Right lobe of liver (tissue), 6 donors: ENCODE measurements at regions not wholly inside any gene's neighbourhood (a gene's known extent, or its start where the extent isn't known, plus 50 kb on each side); places are given as distances from the start of the nearest gene placed in this dataset.

Source experiments
- ATAC-seq, 4 donors: fragments of 200-7000 bp; cut with Tn5 transposase; one replicate each; pipeline ENCODE4 v1.9.1; 2020; ENCODE audit warnings: mild to moderate bottlenecking in 4 of 4, moderate library complexity in 4 of 4
- DNase-seq, 3 donors: peaks; one replicate each; pipeline ENCODE4 v3.0.0-alpha.2; 2020
- H3K27ac ChIP-seq, 3 donors: fragments of 200-600 bp; one replicate each; pipeline ENCODE4 v1.8.0; 2022
- H3K27me3 ChIP-seq, 2 donors: fragments of 200-600 bp; one replicate each; pipeline ENCODE4 v1.8.0; 2022
- H3K36me3 ChIP-seq, 4 donors: fragments of 200-600 bp; sonication (generic) in 1 of 4; one replicate each; pipeline versions ENCODE4 v1.5.1 to v1.8.0; 2017 to 2022; ENCODE audit warnings: control low read depth in 1 of 4
- H3K4me1 ChIP-seq, 4 donors: fragments of 200-600 bp; sonication (generic) in 1 of 4; one replicate each; pipeline versions ENCODE4 v1.5.1 to v1.8.0; 2017 to 2022; ENCODE audit warnings: control low read depth in 1 of 4
- H3K4me3 ChIP-seq, 3 donors: fragments of 200-600 bp; one replicate each; pipeline ENCODE4 v1.8.0; 2022
- H3K9me3 ChIP-seq, 4 donors: fragments of 200-600 bp; sonication (generic) in 1 of 4; one replicate each; pipeline versions ENCODE4 v1.5.1 to v1.8.0; 2017 to 2022; ENCODE audit warnings: control low read depth in 1 of 4
- POLR2A ChIP-seq: fragments of 450-650 bp; IDR thresholded peaks from one replicate; pipeline ENCODE4 v1.6.1; 2017; ENCODE audit warnings: antibody characterized with exemption, mild to moderate bottlenecking
- WGBS: methylation state at CpG from one replicate; pipeline ENCODE4 v1.1.6; 2018; ENCODE audit warnings: low coverage, low lambda C conversion rate; ENCODE audit not compliant: insufficient coverage; ENCODE audit errors: missing lambda C conversion rate; 5-methylcytosine and 5-hydroxymethylcytosine counted together
- intact Hi-C, 2 donors: fragments of 100-400 bp; cut with DNase I; formaldehyde crosslinking; loops; one replicate each; pipeline versions ENCODE4 v1.11.2 to v1.14.1; 2022
- TF ChIP-seq, protein P1 (sequence below), 4 donors: fragments of 200-600 bp in 3 of 4; fragments of 450-650 bp in 1 of 4; IDR thresholded peaks; one replicate each; pipeline versions ENCODE4 v1.5.1 to v1.8.0; 2016 to 2022; ENCODE audit warnings: antibody characterized with exemption in 4 of 4, mild to moderate bottlenecking in 2 of 4
- donor health status: DM: no; HTN: yes; CAD: no.
- donor health status: DM: no; HTN: no; CAD: no.
- donor health status: DM: no; HTN: no; CAD: no.
- donor health status: DM: no; HTN: yes; CAD: no.
- donor health status: DM: no; HTN: yes; CAD: no.

DNA sequence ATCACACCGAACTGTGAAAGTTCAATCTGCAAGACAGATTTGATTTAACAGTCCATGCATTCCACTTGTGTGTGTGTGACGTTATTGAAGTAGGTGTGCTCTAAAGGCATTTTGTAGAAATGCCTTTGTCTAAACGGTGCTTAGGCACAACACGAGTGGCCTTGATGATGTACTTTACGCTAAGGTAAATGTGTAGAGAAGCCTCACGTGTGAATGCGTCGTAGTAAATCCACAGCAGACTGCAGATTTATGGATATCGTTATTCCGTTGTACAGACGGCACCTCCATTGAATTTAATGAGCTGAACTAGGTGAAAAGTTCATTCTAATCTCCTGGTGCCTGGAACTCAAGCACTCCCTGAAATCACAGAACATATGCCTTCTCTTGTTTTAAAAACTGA, 202.8 kb upstream of the STXBP6 start:
- 66% methylated on average over 11 of the region's 11 CpGs for WGBS
- ATAC-seq (no peak), DNase-seq (no peak)
- Histone ChIP-seq H3K4me1 (no peaks in the 10 kb centered on the region), H3K27me3 (no peaks in the 10 kb centered on the region), H3K27ac (no peak overlapping the region), H3K9me3 (no peaks in the 10 kb centered on the region), H3K36me3 (no peaks in the 10 kb centered on the region), H3K4me3 (no peak overlapping the region)
- intact Hi-C loops: no loop called here
- TF ChIP-seq, protein P1, sequence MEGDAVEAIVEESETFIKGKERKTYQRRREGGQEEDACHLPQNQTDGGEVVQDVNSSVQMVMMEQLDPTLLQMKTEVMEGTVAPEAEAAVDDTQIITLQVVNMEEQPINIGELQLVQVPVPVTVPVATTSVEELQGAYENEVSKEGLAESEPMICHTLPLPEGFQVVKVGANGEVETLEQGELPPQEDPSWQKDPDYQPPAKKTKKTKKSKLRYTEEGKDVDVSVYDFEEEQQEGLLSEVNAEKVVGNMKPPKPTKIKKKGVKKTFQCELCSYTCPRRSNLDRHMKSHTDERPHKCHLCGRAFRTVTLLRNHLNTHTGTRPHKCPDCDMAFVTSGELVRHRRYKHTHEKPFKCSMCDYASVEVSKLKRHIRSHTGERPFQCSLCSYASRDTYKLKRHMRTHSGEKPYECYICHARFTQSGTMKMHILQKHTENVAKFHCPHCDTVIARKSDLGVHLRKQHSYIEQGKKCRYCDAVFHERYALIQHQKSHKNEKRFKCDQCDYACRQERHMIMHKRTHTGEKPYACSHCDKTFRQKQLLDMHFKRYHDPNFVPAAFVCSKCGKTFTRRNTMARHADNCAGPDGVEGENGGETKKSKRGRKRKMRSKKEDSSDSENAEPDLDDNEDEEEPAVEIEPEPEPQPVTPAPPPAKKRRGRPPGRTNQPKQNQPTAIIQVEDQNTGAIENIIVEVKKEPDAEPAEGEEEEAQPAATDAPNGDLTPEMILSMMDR (IDR thresholded peaks at IDR 0.05): no peak
- no peak for TF ChIP-seq POLR2A

DNA sequence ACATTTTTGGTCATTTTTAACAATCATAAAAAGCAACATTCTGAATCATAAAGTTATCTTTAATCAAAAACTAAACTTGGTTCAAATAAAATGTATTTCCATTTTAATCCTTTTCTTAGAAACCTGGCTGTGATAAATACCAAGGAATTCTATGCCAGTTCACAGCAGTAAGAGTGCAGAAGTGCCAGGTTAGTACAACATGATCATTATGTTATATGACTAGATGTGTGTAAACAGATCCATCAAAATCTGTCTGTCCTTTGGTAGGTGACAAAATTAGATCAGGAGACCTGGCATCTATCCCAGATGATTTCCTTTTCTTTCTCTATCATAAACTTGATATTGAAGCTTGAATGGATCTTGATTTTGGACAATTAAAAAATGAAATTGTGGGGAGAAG, 200.6 kb upstream of the STXBP6 start:
- DNase-seq (no peak), ATAC-seq (no peak)
- H3K27ac ChIP-seq: no peak overlapping the region
- intact Hi-C loops: no loop called here
- no peaks in the 10 kb centered on the region for H3K36me3 ChIP-seq
- no peaks in the 10 kb centered on the region for H3K27me3 ChIP-seq
- no peaks in the 10 kb centered on the region for H3K9me3 ChIP-seq
- TF ChIP-seq POLR2A: no peak
- TF ChIP-seq, protein P1 (IDR thresholded peaks at IDR 0.05): no peak
- H3K4me3 ChIP-seq: no peak overlapping the region
- no peaks in the 10 kb centered on the region for H3K4me1 ChIP-seq

DNA sequence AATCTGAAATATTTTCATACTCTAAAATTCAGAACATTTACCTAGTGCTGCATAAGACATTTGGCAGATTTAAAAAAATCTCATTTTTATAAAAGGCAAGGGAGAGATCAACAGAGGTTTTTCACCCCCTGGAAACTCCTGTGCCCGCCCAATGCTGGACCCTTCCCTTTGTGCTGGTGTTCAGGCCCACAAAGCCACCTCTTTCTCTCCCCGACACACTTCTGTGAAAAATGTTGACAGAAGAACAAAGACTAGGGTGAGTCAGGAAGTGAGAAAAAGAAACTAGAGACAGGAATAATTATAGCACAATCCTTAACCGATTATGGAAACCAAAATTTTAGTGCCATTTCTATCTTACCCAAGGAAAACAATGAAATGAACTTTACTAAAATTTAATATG, 197.7 kb upstream of the STXBP6 start:
- ATAC-seq (no peak), DNase-seq (no peak)
- WGBS: 49% methylated on average over 3 of the region's 3 CpGs
- H3K36me3 ChIP-seq: no peaks in the 10 kb centered on the region
- H3K4me1 ChIP-seq: no peaks in the 10 kb centered on the region
- no peaks in the 10 kb centered on the region for H3K27me3 ChIP-seq
- intact Hi-C loops: loop anchor here in 1 of 2 donors (10.0 kb wide), 1 partner anchor 83 kb away; no protein-coding TSS in a partner anchor
- no peaks in the 10 kb centered on the region for H3K9me3 ChIP-seq
- H3K27ac ChIP-seq: no peak overlapping the region
- TF ChIP-seq, protein P1 (IDR thresholded peaks at IDR 0.05): no peak
- TF ChIP-seq POLR2A: no peak
- no peak overlapping the region for H3K4me3 ChIP-seq

DNA sequence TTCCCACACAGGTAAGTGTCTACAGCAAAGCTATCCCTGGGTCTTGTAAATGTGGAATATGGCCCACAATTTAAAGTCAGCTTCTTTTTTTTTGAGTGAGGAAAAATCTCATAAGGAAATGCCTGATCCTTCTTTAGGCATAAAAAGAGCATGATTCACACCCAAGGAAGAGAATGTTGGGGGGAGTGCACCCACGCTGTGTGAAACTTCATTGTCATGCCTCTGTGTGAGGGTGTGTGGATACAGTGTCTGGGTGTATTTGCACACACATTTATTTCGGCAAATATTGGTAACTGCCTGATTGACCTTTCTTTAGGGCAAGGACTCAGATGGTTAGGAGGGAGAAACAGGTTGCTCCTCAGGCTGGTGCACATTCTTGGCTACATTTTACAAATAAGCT, 196.8 kb upstream of the STXBP6 start:
- ATAC-seq: no peak
- no peaks in the 10 kb centered on the region for H3K4me1 ChIP-seq
- intact Hi-C loops: loop anchor here in 1 of 2 donors (10.0 kb wide), 1 partner anchor 82 kb away; no protein-coding TSS in a partner anchor
- H3K9me3 ChIP-seq: no peaks in the 10 kb centered on the region
- no peak overlapping the region for H3K4me3 ChIP-seq
- TF ChIP-seq, protein P1 (IDR thresholded peaks at IDR 0.05): no peak
- no peak for TF ChIP-seq POLR2A
- H3K27me3 ChIP-seq: no peaks in the 10 kb centered on the region
- 66% methylated on average over 2 of the region's 2 CpGs for WGBS
- no peaks in the 10 kb centered on the region for H3K36me3 ChIP-seq
- DNase-seq: no peak
- no peak overlapping the region for H3K27ac ChIP-seq

DNA sequence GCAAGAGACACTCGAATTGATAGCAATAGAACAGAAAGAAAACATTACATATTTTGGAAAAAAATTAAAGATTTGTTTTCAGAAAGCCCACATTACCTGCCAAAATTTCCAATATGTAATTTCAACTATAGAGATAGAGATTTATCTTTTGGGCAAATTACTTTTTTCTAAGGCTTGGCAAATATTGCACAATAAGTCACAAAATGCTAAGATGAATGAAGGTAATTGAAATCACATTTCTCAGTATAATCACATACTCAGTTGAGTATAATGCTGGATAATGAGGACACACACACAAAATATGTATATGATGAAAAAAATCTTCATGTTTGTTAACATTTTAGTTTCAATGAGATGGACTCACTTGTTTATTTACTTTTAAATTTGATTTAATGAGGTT, 189.2 kb upstream of the STXBP6 start:
- H3K4me1 ChIP-seq: no peaks in the 10 kb centered on the region
- H3K4me3 ChIP-seq: no peak overlapping the region
- H3K27me3 ChIP-seq: no peaks in the 10 kb centered on the region
- no peaks in the 10 kb centered on the region for H3K9me3 ChIP-seq
- intact Hi-C loops: no loop called here
- DNase-seq (no peak), ATAC-seq (no peak)
- 26% methylated on average over 1 of the region's 1 CpG for WGBS
- no peak overlapping the region for H3K27ac ChIP-seq
- no peaks in the 10 kb centered on the region for H3K36me3 ChIP-seq
- TF ChIP-seq, protein P1 (IDR thresholded peaks at IDR 0.05): no peak
- no peak for TF ChIP-seq POLR2A
